NCI-H1092 (cell line): ENCODE measurements at regions not wholly inside any gene's neighbourhood (a gene's known extent, or its start where the extent isn't known, plus 50 kb on each side); places are given as distances from the start of the nearest gene placed in this dataset.

Source experiments
- DNase-seq: peaks from one replicate; lab custom pipeline; 2025; lab: John Stamatoyannopoulos, UW

DNA sequence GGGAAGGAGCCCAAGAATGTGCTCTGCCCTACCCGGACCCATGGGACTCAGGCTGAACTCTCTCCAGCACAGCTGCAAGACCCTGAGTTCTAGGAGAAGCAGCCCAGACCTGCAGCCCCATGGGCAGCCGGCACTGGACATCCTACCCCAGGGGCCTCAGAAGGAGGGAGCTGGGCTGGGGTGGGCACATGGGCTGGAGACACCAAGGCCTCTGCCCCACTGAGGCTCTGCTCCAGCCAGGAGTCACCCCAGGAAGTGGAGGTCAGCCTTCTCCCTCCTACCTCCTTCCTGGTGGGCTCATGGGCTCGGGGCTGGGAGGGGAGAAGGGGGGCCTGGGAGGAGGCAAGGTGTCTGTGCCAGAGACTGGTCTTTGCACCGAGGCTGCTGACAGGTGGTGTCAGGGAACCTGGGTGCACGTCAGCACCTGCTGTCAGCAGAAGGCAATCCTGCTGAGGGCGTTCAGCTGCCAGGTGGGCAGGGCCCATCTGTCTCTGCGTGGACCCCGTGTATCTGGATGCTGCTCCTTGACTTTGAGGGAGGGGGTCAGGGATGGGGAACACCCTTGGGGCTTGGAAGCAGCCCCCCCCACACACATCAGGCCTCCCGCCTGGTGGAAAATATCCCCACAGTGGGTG, 95.2 kb downstream of the PDGFA start:
- no peak for DNase-seq

DNA sequence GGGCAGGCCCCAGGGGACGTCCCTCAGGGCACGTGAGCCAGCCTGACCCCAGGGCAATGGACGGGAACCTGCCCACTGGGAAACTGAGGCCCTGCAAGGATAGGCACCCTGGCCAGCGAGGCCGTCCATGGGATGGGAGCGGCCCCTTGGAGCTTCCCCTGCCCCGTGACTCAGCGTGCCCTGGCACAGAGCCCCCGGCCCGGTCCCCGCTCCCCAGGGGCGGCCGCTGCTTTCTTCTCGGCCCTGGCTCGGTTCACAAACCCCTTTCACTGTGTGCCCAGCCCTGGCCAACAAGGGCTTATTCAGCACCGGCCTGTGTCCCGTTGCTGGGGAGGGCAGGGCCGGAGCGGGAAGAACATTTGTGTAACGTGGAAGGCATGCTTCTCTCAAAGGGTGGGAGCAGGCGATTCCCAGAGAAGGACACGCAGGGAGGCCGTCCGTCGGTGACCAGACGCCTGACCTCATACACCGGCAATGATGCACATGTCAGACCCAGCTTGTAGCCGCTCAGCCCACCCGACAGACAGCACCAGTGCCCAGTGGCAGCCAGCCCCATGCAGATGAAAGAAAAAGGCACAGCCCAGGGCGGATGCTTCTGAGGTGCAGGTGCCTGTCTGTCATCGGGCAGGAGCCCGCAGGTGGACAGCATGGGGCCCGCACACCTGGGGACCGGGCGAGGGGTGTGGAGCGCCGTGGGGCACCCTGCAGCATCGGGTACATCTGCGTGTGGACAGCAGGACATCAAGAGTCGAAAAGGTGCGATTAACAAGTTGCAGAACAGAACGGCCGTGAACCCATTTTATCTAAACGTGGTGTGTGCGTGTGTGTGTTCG, 94.5 kb downstream of the PDGFA start:
- DNase-seq = no peak

DNA sequence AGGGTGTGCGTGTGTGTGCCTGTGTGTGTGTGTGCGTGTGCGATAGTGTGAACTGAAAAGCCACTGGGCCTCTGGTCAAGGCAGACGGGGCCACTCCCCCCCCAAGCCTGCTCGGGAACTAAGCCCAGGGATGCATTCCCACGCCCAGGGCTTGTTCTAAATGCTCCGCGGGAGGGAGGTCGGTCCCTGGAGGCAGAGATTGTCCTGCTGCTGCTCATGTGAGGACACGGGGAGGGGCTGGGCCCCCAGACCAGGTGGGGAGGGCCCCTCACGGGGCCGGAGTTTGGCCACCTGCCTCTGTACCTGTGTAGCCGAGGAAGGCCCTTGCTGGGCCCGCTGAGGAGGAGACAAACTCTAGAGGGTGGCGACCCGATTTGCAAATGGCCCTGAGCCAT, 93.9 kb downstream of the PDGFA start:
- no peak for DNase-seq

DNA sequence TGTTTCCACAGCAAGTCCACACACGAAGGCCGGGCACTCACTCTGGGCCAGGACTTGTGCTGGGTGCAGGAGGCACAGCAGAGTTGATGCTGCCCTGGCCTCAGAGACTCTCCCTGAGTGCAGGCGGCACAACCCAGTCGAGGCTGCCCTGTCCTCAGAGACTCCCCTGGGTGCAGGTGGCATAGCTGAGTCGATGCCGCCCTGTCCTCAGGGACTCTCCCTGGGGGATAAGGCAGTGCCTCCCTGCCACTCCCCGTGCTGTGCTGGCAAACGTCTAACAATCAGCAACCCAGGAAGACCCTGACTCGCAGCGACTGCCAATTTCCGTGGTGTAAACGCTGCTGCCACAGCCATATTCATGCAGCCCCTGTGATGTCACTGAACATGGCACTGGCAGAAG, 93.1 kb downstream of the PDGFA start:
- DNase-seq = no peak

DNA sequence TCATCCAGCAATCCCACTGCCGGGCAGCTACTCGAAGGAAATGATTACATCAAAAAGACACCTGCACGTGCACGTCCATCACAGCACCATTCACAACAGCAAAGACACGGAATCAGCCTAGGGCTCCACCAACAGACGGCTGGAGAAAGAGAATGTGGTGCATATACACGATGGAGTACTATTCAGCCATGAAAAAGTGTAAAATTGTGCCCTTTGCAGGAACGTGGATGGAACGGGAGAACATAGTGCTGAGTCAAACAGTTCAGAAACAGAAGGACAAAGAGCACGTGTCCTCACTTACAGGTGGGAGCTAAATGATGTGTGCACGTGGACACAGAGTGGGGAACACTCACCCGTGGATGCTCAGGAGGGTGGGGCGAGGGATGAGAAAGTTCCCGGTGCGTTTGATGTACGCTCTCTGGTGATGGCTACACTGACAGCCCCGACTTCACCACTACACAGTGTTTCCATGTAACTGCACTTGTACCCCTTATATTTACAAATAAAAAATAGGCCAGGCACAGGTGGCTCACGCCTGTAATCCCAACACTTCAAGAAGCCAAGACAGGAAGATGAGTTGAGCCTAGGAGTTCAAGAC, 92.0 kb downstream of the PDGFA start:
- no peak for DNase-seq

DNA sequence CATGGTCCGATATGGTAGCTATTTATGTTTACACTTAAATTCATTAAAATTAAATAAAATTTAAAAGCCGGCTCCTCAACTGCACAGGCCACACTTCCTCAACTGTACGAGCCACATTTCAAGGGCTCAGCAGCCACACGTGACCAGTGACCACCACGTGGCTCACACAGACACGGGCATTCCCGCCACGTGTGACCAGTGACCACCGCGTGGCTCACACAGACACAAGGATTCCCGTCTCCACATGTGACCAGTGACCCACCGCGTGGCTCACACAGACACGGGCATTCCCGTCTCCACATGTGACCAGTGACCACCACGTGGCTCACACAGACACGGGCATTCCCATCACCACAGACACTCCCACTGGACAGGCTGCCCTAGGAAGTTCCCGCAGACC, 91.3 kb downstream of the PDGFA start:
- DNase-seq = no peak

DNA sequence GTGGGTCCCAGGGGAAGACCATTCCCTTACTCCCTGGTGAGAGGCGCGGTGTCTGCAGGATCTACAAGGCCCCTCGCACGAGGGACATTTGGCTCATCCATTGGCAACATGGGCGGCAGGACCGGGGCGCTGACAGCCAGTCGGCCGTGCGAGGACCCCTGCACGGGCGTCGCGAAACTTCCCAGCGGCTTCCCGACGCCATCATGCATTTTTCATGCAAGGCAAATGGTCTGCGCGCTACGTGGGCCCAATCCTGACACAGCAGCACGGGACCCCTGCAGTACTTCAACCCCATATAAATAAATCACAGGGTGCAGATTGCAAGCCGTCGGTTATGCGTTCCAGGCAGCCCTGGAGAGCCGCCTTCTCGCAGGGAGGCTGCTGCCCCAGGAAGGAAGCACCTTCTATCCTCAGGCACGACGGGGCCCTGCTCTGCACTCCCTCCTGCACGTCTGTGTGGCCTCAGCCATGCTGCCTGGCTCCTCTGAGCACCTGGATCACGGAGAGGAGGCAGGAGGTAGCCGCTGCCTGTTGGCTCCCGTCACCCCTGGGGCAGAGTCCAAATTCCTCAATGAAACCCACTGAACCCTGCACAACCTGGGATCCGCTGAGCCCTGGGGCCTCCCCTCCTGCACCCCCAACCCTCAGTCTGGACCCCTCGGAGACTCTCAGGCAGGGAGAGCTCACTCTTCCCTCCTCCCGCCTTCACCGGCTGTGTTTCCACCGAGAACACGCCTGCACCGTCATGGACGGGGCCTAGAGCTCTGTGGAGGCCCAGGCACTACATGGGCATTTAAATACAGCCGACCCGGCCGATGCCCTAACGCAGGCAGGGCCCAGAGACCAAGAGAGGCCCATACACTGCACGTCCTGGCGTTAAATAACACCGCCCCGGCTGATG, 90.5 kb downstream of the PDGFA start:
- no peak for DNase-seq

DNA sequence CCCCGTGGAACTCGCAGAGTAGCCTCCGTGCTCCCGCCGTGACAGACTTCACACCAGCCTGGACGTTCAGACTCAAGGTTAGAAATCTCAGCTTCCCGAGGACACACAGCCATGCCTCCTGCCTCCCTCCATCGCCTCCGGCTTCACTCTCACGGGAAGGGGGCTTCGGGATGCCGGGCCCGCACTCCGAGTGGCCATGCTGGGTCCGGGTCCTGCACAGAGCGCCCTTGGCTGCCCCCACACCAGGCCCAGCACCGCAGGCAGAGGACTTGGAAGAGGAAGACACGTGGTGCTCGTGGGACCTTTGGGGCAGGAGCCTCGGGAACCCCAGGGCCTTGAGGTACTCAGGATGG, 89.8 kb downstream of the PDGFA start:
- no peak for DNase-seq

DNA sequence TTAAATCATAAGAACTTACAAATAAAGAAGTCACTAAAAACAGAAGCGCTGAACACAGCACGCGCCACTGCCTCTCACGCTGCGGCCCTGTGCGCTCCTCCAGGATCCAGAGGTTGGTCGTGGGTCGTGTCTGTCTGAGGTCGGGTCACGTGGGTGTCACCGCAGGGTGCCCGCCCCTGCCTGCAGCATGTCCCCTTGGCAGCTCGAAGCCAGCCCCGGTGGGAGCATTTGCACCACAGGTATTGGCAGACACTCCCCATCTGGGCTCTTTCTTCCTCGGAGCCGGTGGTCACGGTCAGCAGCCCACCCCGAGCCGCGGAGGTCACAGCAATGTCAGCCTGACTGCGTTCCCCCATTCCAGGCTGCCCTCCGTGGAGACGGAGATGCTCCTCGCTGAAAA, 88.6 kb downstream of the PDGFA start:
- DNase-seq = no peak

DNA sequence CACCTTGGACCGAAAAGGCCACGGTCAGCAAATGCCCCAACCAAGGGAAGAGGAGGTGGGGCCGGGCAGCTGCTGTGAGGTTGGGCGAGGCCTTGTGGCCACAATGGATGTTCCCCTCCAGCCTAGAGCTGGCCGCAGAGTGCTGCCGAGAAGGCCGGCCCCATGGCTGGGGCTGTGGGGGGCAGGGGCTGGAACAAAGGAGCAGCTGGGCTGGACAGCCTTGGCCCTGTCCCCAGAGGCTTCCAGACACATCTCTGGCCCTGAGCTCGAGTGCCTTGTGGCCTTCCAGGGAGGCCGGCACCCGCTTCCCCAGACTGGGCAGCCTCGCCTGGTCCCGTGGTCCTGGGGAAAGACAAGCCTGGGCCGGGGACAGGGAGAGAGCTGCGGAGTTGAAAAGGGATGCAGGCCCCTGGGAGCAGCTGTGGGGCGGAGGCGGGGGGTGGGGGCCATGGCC, 88.0 kb downstream of the PDGFA start:
- DNase-seq = no peak

DNA sequence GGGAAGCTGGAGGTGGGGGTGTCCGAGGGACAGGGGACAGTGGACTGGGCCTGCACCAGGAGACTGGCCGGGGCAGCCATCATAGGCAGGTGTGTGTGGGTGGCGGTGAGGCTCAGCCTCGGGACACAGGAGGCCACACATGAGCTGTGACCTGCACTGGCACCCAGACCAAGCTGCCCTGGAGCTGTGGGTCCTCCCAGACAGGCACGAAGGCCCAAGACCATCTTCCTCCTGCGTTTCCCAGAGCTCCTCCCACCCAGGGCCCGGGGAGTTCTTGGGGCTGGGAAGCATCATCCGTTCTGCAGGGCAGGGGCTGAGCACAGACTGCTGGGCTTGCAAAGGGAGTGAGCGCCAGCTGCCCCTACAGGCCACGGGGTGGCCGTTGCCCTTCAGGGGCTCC, 87.4 kb downstream of the PDGFA start:
- DNase-seq = no peak

DNA sequence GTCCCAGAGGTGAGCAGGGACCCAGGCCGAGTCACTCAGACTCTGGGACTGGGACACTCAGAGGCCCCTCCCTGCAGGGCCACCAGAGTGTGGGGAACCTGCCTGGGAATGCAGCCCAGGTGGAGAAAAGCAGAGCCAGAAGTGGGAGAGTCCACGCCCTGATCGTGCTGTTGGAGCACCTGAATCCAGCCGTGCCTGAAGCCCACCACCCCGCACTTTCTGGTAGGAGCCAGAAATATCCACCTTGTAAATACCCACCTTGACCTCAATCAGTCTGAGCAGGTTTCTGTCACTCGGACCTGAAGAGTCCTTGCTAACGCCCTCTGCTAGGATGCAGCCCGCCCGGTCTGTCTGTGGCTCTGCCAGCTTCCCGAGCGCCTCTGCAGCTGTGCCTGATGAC, 86.7 kb downstream of the PDGFA start:
- no peak for DNase-seq

DNA sequence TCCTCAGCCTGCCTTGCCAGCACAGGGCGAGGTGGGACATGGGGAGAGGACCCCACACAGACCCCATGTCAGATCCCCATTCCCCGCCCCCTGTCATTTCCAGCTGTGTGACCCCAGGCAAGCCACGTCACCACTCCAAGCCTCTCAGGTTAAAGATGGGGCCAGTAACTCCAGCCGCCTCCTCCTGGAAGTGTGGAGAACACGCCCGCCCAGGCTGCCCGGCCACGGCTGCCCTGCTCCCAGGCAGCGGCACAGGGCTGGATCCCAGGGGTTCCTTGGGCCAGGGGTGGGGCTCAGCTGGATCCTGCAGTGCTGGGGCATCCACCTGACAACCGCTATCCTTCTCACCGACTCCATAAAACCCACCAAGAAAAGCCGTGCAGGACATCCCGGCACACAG, 86.1 kb downstream of the PDGFA start:
- DNase-seq = no peak

DNA sequence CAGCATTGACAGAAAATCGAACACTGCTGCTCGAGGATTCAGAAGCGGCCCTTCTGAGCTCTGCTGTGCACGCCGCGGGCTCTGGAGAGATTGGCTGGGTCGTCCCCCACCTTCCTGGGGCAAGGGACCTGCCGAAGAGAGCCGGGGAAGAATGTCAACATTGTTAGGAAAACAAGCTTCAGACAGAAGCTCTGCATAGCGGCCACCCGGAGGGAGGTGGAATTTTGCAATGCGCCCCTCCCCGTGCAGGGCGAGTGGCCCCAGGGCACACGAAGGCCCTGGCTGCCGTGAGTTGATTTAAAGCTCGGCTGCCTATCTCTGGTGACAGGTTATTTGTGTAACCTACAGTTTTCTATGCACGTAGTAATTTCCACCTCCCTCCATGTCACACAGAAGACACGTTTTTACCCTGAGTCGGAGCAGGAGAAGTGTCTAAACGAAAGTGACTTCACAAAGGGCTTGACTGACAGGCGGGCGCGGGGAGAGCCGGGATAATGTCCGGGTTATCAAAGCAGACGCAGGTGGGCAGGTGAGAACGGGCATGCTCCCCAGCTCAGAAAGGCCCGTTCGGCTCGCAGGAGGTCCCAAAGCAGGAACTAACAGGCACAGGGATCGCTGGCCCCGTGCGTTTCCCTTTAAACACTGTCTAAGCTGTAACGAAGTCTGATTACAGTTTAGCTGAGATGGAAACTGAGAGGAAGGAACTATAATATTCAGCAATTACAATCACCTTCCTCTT, 84.6 kb downstream of the PDGFA start:
- no peak for DNase-seq

DNA sequence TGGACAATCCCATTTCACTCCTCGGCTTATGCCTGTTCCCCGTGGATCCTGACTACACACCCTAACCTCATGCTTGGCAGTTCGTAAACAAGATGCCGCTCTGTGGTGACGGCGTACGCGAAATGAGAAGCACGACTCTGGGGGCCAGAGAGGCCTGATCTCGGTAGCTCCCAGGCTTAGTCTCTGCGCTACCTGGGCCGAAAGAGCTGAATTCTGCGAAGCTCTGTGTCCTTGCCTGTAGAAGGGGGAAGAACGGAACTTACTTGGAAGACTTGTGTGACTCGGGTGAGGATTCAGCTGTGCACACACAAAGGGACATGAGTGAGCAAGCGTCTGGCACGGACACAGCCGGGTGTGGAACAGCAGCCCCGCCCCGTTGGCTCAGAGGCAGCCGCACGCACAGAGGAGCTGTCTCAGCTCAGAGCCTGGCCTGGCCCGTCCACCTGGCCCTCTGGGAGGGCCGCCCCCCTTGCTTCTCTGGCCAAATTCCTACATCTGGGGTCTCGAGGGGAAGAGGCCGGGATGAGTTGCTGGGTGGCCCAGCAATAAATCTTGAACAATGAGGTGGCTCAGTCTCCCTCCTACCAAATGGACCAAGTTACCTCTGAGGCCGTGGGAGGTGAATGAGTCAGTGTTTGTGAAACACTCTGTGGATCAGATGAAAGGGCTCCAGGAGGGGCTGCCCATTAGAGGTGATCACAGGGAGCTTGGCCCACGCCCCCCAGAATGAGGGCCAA, 83.8 kb downstream of the PDGFA start:
- DNase-seq = no peak

DNA sequence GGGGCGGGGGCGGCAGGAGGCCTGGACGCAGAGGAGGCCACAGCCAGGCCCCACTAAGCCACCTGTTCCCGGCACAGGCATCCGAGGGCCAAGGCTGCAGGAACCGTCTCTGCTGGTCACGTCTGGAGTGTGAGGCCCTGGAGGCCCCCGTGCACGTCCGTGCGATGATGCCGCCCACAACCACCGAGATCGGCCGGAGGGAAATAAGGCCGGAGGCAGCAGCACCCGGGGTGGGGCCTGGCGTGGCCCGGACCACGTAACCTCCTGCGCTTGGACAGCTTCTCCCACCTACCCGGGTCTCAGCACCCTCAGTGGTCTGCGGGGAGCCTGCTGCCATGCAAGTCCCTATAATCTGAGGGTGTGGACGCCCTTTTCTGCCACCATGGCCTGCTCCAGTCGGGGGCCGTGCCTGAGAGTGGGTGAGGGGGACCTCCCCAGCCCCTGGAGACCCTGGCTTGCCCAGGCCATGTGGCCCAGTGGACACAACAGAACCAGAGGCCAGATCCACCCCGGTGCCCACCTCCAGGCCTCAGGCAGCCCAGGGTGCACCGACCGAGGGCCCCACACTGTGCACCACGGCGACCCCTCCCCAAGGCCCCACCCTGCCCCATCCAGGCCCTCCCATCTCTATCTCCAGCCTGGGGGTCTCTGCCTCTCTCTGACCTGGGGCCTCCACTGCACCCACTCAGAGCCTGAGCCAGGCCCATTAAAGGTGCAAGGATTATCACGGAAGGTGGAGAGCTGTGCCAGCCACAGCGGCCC, 83.1 kb downstream of the PDGFA start:
- DNase-seq = no peak

DNA sequence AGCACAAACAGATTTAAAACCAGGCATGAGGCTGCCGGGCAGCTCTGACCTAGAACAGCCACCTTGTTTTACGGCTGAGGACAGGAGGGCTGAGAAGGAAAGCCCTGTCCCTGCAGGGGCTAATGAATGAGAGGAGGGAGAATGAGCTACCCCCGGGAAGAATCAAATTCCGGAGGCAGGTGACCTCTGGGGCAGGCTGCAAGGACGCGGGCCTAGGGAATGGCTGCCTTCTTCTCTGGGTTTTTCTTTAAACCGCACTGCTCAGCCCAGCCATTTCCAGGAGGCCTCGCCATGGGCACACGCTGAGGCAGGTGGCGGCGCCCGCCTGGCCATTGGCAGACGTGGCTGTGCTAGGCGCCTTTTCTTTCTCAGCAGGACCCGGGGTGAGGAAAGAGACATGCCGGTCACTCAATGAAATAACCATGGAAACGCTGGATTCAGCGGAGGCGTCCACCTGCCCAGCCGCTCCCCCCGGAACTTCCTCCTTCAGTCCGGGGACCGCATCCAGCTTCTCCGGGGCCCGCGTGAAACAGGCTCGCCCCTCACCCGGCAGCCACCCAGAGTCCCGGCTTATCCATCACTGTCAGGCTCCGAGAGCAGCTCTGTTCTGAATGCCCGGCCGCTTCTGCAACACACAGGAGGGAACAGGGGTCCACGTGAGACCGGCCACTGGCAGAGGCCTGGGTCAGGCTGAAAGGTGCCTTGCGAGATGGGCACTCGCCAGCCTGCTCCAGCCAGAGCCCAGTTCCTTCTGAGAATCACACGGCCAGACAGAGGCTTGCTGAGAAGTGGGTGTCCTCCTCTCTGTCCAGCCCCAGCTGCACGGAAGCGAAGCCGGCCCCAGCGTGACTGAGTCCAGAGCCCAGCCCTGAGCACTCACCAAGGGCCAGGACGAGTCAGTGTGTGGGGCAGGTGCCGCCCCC, 82.1 kb downstream of the PDGFA start:
- no peak for DNase-seq

DNA sequence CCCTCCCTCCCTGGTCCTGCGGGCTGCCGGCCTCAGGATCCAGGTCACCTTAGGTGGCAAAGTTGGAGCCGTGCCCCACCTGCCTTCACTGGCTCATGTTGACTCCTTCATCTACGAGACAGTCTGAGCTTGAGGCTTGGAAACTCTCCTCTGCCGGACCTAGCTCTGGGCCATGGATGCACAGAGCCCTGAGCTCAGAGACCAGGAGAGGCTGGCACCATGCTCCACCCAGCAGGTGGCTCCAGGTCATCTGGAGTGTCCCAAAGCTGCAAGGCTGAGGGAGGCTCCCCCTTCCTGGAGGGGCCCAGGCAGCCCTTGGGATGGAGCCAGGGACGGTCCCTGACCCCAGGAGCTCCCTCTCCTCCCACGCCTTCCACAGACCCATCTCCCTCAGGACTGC, 81.3 kb downstream of the PDGFA start:
- no peak for DNase-seq

DNA sequence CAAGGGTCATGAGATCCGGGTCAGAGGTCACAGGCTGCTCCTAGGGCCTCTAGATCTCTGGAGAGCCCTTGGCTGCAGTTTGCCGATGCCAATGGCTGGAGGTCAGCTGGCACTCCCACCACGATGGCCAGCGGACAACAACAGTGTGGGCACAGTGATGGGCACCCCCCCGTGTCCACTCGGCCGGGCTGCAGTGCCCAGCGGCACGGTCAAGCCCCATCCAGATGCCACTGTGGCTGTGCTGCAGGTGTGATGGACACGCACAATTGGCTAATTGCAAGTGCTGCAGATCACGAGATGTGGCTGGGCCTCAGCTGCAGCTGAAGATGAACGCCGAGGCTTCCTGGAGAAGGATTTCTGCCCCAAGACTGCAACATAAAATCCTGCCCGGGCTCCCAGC, 80.7 kb downstream of the PDGFA start:
- no peak for DNase-seq
